Esophagus squamous epithelium (tissue), 5 donors: ENCODE measurements at regions not wholly inside any gene's neighbourhood (a gene's known extent, or its start where the extent isn't known, plus 50 kb on each side); places are given as distances from the start of the nearest gene placed in this dataset.

Source experiments
- DNase-seq: peaks from one replicate; lab custom pipeline; 2025; lab: John Stamatoyannopoulos, UW
- H3K27ac ChIP-seq, 4 donors: fragments of 200-600 bp; sonication (generic); one replicate each; pipeline ENCODE4 v1.5.1; 2016 to 2019; ENCODE audit warnings: mild to moderate bottlenecking in 1 of 4
- H3K27me3 ChIP-seq, 4 donors: fragments of 200-600 bp; sonication (generic); 1 replicate in 3 of 4; 2 replicates in 1 of 4; pipeline versions ENCODE4 v1.5.1 to v1.6.0; 2017 to 2021; ENCODE audit warnings: antibody characterized with exemption in 1 of 4
- H3K36me3 ChIP-seq, 3 donors: fragments of 200-600 bp; sonication (generic); one replicate each; pipeline ENCODE4 v1.5.1; 2016 to 2019
- H3K4me1 ChIP-seq, 3 donors: fragments of 200-600 bp; sonication (generic); one replicate each; pipeline ENCODE4 v1.5.1; 2017 to 2019
- H3K4me3 ChIP-seq, 4 donors: fragments of 200-600 bp; sonication (generic); 1 replicate in 3 of 4; 2 replicates in 1 of 4; pipeline ENCODE4 v1.5.1; 2016 to 2019; ENCODE audit warnings: mild to moderate bottlenecking in 2 of 4, moderate library complexity in 1 of 4
- H3K9me3 ChIP-seq, 3 donors: fragments of 200-600 bp; sonication (generic); one replicate each; pipeline ENCODE4 v1.5.1; 2016 to 2019
- POLR2A ChIP-seq, 4 donors: fragments of 450-650 bp; IDR thresholded peaks; one replicate each; pipeline ENCODE4 v1.6.1; 2017; ENCODE audit warnings: antibody characterized with exemption in 4 of 4, mild to moderate bottlenecking in 4 of 4, moderate library complexity in 3 of 4
- WGBS, 2 donors: methylation state at CpG; one replicate each; pipeline ENCODE4 v1.1.5; 2018; 5-methylcytosine and 5-hydroxymethylcytosine counted together
- intact Hi-C: fragments of 100-400 bp; cut with DNase I; formaldehyde crosslinking; loops from one replicate; pipeline ENCODE4 v1.15.0; 2022
- TF ChIP-seq, protein P1 (sequence below), 6 experiments: fragments of 450-650 bp in 4 of 6; fragments of 200-600 bp in 2 of 6; sonication (generic) in 2 of 6; IDR thresholded peaks; one replicate each; pipeline ENCODE4 v1.5.1; 2016 to 2019; ENCODE audit warnings: antibody characterized with exemption in 6 of 6, mild to moderate bottlenecking in 4 of 6, moderate library complexity in 4 of 6
- donor health status: DM: yes; HTN: yes; CAD: no.

DNA sequence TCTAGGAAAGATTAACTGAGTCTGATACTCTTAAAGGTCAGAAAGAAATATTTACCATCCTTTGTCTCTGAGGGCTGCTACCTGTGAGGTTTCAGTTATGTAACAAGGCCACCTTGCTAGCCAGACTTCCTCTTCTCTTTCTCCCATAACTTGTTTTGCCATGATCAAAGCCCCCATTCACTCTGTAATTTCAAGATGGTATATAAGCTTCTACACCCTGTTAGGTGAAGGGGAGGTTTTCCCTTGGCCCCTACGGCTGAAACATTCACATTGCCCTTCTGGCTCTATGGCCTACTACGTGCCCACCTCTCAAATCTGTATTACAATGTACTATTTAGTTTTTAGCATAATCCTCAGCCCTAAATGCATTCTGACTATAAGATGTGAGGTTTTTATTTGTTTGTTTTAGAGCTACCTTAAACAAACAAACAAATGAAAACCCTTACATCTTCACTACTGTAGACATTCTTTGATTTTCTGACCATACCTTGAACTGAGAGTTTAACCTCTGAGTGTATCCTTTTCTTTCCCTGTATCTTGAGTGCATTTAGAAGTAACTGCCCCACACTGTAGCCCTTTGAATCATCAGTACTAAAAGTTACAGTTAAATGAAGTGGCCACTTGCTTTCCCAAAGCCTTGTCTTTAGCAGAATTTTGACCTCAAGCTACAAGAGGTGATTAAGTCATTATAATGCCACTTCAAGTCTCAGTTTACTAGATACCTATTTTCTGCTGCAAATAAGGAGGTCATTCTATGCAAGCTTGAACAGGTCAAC is 332.2 kb downstream of the SOCS6 start:
- no peak for DNase-seq
- H3K27me3 ChIP-seq, result no peaks in the 10 kb centered on the region
- H3K9me3 ChIP-seq, result no peaks in the 10 kb centered on the region
- H3K27ac ChIP-seq, result no peak overlapping the region
- TF ChIP-seq, protein P1, sequence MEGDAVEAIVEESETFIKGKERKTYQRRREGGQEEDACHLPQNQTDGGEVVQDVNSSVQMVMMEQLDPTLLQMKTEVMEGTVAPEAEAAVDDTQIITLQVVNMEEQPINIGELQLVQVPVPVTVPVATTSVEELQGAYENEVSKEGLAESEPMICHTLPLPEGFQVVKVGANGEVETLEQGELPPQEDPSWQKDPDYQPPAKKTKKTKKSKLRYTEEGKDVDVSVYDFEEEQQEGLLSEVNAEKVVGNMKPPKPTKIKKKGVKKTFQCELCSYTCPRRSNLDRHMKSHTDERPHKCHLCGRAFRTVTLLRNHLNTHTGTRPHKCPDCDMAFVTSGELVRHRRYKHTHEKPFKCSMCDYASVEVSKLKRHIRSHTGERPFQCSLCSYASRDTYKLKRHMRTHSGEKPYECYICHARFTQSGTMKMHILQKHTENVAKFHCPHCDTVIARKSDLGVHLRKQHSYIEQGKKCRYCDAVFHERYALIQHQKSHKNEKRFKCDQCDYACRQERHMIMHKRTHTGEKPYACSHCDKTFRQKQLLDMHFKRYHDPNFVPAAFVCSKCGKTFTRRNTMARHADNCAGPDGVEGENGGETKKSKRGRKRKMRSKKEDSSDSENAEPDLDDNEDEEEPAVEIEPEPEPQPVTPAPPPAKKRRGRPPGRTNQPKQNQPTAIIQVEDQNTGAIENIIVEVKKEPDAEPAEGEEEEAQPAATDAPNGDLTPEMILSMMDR (IDR thresholded peaks at IDR 0.05), result no peak
- 51 to 71% methylated on average over 2 of the region's 2 CpGs for WGBS, 2 donors
- H3K4me3 ChIP-seq, result no peak overlapping the region
- H3K4me1 ChIP-seq, result no peaks in the 10 kb centered on the region
- no peaks in the 10 kb centered on the region for H3K36me3 ChIP-seq
- intact Hi-C loops, result no loop called here

GRCh38 chr18:70617020-70617763 is 328.3 kb downstream of the SOCS6 start:
- Histone ChIP-seq H3K4me1 (no peaks in the 10 kb centered on the region), H3K27me3 (no peaks in the 10 kb centered on the region), H3K4me3 (no peak overlapping the region), H3K27ac (no peak overlapping the region), H3K9me3 (peaks cover 0 to 5% (median 0%) of the 10 kb centered on the region in 3 donors), H3K36me3 (no peaks in the 10 kb centered on the region)
- WGBS, 2 donors, result 67 to 70% methylated on average over 2 of the region's 2 CpGs
- TF ChIP-seq, protein P1 (IDR thresholded peaks at IDR 0.05), result no peak
- TF ChIP-seq POLR2A (IDR thresholded peaks at IDR 0.05), result no peak
- no peak for DNase-seq
- intact Hi-C loops, result no loop called here

DNA sequence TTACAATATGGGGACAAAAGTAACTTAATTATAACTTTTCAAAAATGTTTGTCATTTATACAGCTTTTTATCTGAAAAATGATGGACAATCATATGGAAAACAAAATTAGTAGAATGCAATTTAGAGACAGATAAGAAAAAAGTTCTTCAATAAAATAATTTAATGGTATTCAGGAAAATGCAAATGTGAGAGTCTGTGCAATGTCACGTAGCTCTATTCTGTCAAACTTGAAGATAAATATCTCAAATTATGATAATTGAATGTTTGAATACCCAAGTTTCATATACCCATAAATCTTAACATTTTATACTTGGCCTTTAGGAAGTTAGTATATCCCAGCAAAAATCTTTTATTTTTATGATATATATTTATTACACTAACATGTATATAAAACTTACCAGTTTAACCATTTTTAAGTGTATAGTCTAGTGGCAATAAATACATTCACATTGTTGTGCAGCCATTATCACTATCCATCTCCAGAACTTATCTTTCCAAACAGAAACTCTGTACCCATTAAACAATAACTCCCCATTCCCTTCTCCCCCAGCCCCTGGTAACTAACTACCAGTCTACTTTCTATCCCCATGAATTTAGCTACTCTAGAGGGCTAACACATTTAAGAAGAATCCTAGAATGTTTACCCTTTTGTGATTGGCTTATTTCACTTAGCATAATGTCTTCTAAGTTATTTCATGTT is 311.5 kb downstream of the SOCS6 start:
- Histone ChIP-seq H3K27me3 (no peaks in the 10 kb centered on the region), H3K27ac (no peak overlapping the region), H3K9me3 (no peaks in the 10 kb centered on the region), H3K4me3 (no peak overlapping the region), H3K36me3 (no peaks in the 10 kb centered on the region), H3K4me1 (no peaks in the 10 kb centered on the region)
- intact Hi-C loops, result no loop called here
- TF ChIP-seq, protein P1 (IDR thresholded peaks at IDR 0.05), result no peak
- TF ChIP-seq POLR2A (IDR thresholded peaks at IDR 0.05), result no peak
- DNase-seq, result no peak
- 34 to 41% methylated on average over 1 of the region's 1 CpG for WGBS, 2 donors

- no peak for TF ChIP-seq POLR2A (IDR thresholded peaks at IDR 0.05)
- TF ChIP-seq, protein P1 (IDR thresholded peaks at IDR 0.05), result no peak
- no peaks in the 10 kb centered on the region for H3K27me3 ChIP-seq
- H3K4me3 ChIP-seq, result no peak overlapping the region
- DNase-seq, result no peak
- no peaks in the 10 kb centered on the region for H3K36me3 ChIP-seq
- intact Hi-C loops, result no loop called here
- no peaks in the 10 kb centered on the region for H3K9me3 ChIP-seq
- no peaks in the 10 kb centered on the region for H3K4me1 ChIP-seq
- H3K27ac ChIP-seq, result no peak overlapping the region
These were observed 309.6 kb downstream of the SOCS6 start for GRCh38 chr18:70598406-70598805.

DNA sequence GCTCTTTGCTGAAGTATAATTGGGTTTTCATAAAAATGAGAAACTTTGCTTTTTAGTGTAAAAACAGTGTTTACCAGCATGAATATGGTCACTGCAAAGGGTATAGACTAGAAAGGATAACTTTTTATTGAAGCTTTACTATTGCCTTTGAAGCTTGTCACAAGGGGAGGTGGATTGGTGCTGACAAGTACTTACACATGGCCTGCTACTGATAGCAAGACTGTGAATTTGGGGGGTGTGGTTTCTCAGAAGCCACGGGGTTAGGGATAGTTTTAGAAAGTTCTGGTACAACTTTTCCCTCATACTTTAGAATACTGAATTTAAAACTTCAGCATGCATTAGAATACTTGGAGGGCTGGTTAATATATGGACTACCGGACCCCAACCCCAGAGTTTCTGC is 294.1 kb downstream of the SOCS6 start:
- intact Hi-C loops, result no loop called here
- H3K36me3 ChIP-seq, result no peaks in the 10 kb centered on the region
- H3K4me1 ChIP-seq, result no peaks in the 10 kb centered on the region
- H3K4me3 ChIP-seq, result no peak overlapping the region
- no peaks in the 10 kb centered on the region for H3K27me3 ChIP-seq
- 60 to 77% methylated on average over 2 of the region's 2 CpGs for WGBS, 2 donors
- H3K27ac ChIP-seq, result no peak overlapping the region
- no peak for DNase-seq
- TF ChIP-seq POLR2A (IDR thresholded peaks at IDR 0.05), result no peak
- TF ChIP-seq, protein P1 (IDR thresholded peaks at IDR 0.05), result no peak
- peaks cover 0 to 9% (median 3%) of the 10 kb centered on the region in 3 donors for H3K9me3 ChIP-seq
